ENCODE measurements at regions not wholly inside any gene's neighbourhood (a gene's known extent, or its start where the extent isn't known, plus 50 kb on each side); places are given as distances from the start of the nearest gene placed in this dataset.

GRCh38 chr12:19964549-19964948, 403.8 kb upstream of the PDE3A start:
- DNase-seq: no peak

GRCh38 chr12:19965196-19966038, 402.9 kb upstream of the PDE3A start:
- no peak for DNase-seq

- no peak for DNase-seq
Observed at GRCh38 chr12:19967001-19967400, 401.3 kb upstream of the PDE3A start.

- DNase-seq: no peak
Observed at GRCh38 chr12:19967431-19967830, 400.9 kb upstream of the PDE3A start.

GRCh38 chr12:19970116-19970515, 398.2 kb upstream of the PDE3A start:
- no peak for DNase-seq

- DNase-seq: no peak
Observed at GRCh38 chr12:19970821-19971220, 397.5 kb upstream of the PDE3A start.

GRCh38 chr12:19971361-19972280, 396.7 kb upstream of the PDE3A start:
- DNase-seq: no peak

- no peak for DNase-seq
Observed at GRCh38 chr12:19972325-19973288, 395.7 kb upstream of the PDE3A start.

GRCh38 chr12:19978193-19978592, 390.1 kb upstream of the PDE3A start:
- DNase-seq: no peak

GRCh38 chr12:19979584-19979983, 388.8 kb upstream of the PDE3A start:
- DNase-seq: no peak

- DNase-seq: no peak
Observed at GRCh38 chr12:19981944-19982343, 386.4 kb upstream of the PDE3A start.

GRCh38 chr12:19988001-19988400, 380.3 kb upstream of the PDE3A start:
- no peak for DNase-seq

- DNase-seq: no peak
Observed at GRCh38 chr12:19988459-19988873, 379.9 kb upstream of the PDE3A start.

- no peak for DNase-seq
Observed at GRCh38 chr12:19988948-19989347, 379.4 kb upstream of the PDE3A start.

GRCh38 chr12:19991146-19991545, 377.2 kb upstream of the PDE3A start:
- DNase-seq: no peak

- DNase-seq: no peak
Observed at GRCh38 chr12:19992311-19992710, 376.0 kb upstream of the PDE3A start.

GRCh38 chr12:19994968-19995367, 373.4 kb upstream of the PDE3A start:
- DNase-seq: no peak

- no peak for DNase-seq
Observed at GRCh38 chr12:19997656-19998400, 370.5 kb upstream of the PDE3A start.

GRCh38 chr12:19998411-19998810, 369.9 kb upstream of the PDE3A start:
- no peak for DNase-seq

GRCh38 chr12:19998961-19999804, 369.2 kb upstream of the PDE3A start:
- DNase-seq: no peak

- DNase-seq: no peak
Observed at GRCh38 chr12:19999805-20000138, 368.6 kb upstream of the PDE3A start.

All from activated CD4-positive, alpha-beta T cell treated with anti-CD3 and anti-CD28 coated beads, Interleukin-2, amount 50 U/mL, for 1 hour (primary cell).